HG03159 (cell line): ENCODE measurements at regions not wholly inside any gene's neighbourhood (a gene's known extent, or its start where the extent isn't known, plus 50 kb on each side); places are given as distances from the start of the nearest gene placed in this dataset.

Experiments used
- ATAC-seq: cut with Tn5 transposase; IDR thresholded peaks from one replicate; pipeline ENCODE4 v1.9.1; 2021; ENCODE audit warnings: mild to moderate bottlenecking, moderate library complexity; ENCODE audit not compliant: unreplicated experiment

DNA sequence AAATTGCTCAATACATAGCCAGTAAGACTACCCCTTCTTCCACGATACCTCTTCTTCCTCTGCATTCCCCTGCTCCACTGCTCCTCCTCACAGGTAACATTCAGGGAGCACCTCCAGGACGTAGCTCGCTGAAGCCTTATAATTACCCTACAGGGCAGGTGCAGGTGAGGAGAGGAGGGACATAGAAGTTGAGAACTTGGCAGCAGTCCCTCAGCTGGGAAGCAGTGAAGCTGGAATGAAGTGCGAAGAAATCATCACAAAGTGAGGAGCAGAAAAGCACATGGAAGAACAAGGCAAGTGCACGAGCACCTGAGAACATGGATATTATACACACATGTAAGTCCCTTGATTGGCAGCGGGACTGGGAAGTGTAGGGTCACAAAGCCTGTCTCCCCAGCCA lies 118.2 kb downstream of the HSD17B3 start:
- no peak for ATAC-seq

DNA sequence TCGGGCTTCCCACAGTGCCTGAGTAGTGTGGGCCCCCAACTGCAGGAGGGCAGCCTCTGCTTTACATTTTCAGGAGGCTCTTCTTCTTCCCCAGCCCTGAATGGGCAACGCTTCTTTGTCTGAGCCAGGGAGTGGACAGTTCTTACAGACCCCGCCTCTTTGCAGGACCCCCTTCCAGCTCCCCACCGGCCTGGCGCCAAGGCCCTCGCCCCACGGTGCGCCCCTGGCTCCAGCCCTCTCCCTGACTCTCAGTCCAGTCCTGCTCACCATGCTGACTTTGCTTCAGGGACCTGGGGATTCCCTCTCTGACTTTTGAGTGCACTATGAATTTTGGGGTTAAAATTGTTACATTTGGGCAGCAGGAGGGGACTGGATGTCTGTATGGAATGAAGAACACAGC lies 123.8 kb downstream of the HSD17B3 start:
- ATAC-seq: no peak

DNA sequence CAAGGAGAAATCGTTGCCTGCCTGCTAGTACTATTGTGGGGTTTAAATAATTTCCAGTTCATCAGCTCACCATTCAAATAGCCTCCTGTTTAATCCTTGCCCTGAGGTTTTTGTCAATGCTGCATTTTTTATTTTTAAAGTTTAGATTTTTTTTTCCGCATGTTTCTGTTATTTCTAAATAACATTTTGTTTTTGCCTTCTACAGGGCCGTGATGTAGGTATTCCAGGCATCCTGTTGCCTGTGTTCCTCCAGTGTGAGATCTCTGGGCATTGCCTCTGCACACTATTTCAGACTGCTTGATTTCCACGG lies 124.3 kb downstream of the HSD17B3 start:
- no peak for ATAC-seq

DNA sequence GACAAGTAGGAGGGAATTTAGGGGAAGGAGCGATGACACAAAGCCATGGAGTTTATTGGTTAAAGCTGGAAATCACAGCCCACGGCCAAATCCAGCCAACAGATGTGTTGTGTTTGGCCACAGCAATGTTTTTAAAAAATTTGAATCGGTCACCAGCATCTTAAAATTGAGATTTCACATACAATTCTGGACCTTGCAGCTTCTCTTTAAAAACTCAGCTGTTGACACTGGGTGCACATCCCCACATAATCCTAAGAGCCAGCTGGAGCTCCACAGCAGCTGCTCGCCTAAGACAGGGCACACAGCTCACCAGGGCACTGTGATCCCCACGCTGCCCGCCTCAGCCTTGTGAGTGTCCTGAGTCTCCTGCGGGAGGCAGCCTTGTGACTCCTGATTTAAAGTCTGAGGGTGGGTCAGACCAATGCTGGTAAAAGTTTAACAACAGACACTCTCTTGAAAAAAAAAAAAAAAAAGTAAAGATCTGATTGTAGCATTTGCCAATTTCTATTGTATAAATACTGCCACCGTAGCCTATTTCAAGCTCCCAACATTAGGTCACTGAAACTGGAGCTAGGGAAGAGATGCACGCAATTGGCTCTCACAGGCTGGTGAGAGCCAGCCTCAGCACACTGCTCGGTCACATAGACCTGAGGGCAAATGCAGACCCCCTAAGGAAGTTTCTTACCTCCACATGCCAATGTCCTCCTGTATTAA lies 124.8 kb downstream of the HSD17B3 start:
- no peak for ATAC-seq

DNA sequence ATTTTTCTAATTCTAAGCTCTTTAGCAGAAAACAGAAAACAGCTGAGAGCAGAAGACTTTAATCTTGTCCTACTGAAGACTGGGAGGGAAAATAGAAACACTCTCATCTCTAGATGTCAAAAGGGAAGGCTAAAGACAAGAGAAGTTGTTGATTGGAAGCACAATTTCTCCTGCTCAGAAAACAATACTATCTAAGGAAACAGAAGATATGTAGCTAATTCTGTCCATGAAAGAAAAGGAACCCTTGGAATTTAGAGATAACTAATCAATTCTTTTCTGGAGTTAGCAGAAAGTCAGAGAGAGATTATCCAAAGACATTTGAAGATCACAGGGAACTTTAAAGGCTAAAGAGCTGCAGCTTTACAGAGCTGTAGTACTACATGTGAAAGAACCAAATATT lies 126.2 kb downstream of the HSD17B3 start:
- ATAC-seq: no peak

DNA sequence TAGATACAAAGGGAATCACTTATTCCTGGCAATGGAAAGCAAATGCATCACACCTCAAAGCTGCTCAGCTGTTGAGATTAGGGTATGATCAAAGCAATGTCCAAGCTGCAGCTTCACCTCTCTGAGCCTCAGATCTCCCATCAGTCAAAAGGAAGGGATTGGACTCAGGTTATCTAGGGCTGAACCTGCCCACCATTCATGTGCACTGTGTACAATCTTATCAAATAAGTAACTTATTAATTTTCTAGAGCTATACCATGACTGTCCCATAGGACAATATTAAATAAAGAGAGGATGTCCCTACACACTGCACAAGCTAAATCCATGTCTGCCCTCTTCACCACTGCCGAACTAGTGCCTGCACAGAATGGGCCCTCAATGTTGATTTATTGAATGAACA lies 127.0 kb downstream of the HSD17B3 start:
- ATAC-seq: no peak

DNA sequence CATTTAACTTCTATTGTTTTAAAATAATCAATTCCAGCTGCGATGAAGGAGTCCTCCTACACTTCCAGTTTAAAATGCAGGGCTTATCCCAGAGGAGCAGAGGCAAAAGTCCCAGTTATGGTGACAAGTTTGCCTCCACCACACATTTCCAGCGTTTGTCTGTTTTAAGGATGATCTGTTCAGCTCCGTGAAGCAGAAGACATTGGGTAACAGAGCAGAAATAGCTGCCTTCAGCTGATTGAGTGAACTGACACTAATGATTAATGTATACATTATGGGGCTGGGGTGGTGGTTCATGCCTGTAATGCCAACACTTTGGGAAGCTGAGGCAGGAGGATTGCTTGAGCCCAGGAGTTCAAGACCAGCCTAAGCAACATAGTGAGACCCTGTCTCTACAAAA lies 127.6 kb downstream of the HSD17B3 start:
- ATAC-seq: no peak

DNA sequence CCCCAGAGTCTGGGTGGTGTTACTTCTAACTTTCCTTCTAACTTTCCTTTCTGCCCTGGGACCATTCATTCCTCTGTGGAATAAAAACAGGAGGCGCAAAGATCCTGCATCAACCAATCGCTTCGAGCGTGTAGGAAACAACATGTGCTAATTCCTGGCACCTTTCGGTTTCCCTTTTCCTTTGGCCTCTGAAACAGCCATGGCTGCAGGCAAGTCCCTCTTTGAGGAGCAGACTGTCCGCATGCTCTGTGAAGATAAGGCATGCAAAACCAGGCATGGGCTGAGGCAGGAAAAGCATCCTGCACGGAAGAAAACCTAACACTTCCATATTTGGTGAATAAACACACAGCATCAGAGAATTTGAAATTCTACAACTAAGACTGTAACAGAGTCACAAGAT lies 128.3 kb downstream of the HSD17B3 start:
- ATAC-seq: no peak

DNA sequence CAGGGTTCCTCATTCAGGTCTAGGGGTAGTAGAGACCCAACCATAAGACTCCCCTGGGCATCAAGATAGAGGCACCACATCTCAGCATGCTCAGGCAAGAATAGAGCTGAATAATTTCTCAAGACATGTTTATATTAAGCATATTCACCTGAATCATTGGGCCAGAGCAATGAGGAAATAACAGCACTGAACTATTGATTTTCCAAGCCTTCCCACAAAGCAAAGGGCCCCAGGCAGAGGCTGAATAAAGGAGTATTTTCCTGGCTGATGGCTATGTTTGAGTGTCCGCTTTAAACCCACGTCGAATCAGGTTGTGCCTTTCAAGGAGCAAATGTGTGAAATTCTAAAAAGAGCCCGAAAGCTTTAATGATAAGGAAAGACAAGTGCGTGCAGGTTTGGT lies 129.2 kb downstream of the HSD17B3 start:
- ATAC-seq: no peak

DNA sequence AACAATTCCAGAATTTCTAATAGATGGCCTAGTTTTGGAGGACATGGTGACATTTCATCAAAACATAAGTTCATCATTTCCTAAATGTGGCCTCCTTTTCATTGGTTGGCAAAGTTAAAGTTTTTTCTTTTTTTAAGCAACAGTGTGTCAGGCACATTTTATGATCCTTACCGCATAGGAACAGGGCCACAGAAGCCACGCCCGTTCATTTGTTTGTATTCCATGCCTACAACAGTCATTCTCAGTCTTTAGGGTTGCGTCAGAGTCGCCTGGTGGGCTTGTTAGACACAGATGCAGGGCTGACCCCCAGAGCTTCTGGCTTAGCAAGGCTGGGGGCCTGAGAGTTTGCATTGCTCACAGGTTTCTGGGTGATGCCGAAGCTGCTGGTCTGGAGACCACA lies 130.2 kb downstream of the HSD17B3 start:
- no peak for ATAC-seq

DNA sequence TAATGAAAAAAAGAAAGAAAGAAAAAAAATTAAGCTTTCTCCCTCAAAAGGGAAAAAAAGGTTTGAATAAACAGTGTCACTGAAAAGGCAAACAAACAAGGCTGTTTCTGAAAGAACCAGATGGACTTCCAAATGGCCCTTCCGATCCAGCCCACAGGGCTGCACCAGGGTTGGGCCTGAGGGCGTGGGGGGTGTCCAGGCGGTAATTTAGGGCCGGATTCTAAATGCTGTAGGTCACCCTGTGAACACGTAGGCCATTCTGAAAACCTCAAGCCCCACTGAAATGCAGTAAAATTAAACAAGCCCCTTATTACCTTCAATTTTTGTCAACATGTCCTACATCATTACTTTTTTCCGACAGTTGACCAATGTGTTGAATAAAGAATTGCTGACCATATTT lies 132.1 kb downstream of the HSD17B3 start:
- ATAC-seq: no peak

DNA sequence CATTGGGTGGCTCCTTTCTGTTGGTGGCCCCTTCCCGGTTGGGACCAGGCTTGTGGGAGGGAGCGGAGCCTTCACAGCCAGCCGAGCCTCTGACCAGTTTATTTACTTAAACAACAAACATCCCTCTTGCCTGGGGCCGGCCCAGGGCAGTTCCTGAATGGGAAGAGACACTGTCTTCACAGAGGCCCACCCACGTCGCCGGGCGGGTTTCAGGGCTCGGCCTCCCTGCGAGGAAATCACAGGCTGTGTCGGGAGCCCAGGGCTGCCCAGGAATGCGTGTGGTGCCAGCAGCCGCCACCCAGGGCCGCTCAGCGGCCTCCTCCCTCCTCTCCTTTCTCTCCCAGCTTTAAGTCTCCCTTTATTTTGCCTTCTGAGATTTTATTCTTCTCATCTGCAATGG lies 132.5 kb downstream of the HSD17B3 start:
- no peak for ATAC-seq

DNA sequence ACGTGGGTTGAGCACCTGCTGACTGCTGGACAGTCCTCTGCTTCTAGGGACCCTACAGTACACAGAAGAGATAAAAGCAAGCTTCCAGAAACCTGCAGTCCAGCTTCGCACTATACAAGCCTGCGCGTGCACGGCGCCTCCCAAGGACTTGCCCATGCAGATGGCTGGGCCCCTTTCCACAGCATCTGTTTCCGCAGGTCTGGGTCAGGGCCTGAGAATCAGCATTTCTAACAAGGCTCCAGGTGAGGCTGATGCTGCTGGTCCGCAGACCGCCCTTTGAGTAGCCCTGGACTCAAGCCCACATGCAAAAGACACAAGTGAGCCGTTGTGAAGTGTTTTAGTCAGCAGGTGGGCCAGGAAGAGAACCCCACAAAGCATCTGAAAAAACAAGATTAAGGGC lies 133.1 kb downstream of the HSD17B3 start:
- ATAC-seq: no peak

DNA sequence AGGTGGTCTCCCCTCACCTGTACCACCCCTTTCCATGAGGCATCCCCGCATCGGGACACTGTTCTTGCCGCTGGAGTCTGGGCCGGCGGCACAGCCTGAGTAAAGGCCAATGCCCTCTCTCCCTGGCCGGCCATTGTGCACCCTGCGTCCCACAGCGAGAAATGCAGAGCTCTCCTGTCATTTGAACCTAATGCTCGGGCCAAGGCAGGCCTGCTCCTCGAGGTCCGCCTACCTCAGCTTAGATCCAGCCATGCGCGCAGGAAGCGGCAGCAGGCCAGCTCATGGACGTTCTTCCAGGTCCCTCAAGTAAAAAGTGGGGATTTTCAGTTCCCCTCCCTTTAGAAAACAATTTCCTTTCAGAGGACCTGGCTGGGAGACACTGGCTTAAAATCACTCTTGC lies 135.0 kb downstream of the HSD17B3 start:
- no peak for ATAC-seq

DNA sequence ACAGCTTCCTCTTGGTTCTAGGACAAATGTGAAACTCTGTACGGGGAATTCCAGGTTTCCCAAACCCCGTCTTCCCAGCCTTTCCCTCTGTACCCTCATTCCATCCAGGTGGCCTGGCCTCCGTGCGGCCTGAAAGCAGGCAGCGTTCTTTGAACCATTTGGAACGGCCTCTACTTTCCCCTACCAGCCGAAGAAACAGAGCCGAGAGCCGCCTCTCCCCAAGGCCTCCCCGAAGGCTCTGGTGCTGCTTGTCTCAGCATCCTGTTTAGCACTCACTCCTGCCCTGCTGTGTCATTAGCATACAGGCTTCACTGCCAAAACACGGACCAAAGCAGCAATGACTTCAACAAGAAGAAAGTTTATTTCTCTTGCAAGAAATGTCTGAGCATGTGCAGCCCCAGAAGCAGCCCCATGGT lies 137.7 kb downstream of the HSD17B3 start:
- ATAC-seq: no peak

DNA sequence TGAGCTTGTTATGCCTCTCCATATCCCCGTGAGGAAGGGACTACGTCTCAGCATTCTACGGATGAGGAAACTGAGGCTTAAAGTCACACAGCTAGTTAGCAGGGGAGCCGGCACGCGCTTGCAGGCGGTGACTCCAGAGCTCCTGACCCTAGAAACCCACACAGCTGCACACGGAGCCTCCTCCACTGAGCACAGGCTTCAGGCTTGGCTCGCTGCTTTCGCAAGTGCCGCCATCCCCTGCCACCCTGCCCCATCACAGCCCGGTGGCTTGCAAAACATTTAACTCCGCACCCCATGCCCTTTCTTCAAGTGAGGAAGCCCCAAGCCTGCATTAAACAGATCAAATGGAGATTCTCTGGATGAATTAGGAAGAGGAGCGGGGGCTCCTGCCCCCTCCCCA lies 138.3 kb downstream of the HSD17B3 start:
- no peak for ATAC-seq

DNA sequence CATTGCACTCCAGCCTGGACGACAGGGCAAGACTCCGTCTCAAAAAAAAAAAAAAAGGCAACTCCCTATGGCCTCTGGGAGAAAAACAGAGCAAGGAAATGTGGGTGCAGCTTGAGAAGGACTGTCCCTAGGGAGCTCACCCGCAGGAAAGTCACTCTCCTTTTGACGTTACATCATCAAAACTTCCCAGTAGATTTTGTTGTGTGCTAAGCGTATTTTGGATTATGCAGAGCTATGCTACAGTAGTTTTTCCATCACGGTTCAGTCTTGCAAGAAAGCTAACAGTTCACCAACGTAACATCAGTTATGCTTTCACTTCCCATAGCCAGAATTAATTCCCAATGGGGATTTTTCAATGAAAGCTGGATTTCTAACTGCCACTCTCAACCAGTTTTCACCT lies 138.8 kb downstream of the HSD17B3 start:
- no peak for ATAC-seq

DNA sequence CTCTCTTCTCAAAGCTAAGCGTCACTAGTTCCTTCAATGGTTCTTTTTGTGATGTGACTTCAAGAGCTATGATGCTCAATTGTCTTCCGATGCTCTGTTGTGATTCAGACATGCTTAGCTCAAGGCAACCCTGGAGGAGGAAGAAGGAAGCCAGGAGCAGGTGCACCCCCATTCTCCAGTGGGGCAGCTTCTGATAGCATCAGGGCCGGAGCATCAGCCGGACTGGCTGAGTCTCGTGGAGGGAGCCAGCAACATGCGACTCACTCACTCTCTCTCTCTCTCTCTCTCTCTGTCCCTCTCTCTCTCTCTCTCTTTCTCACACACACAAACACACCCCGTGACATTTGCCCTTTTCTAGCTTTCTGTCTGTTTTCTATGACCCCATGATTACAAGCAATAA lies 140.2 kb downstream of the HSD17B3 start:
- no peak for ATAC-seq

DNA sequence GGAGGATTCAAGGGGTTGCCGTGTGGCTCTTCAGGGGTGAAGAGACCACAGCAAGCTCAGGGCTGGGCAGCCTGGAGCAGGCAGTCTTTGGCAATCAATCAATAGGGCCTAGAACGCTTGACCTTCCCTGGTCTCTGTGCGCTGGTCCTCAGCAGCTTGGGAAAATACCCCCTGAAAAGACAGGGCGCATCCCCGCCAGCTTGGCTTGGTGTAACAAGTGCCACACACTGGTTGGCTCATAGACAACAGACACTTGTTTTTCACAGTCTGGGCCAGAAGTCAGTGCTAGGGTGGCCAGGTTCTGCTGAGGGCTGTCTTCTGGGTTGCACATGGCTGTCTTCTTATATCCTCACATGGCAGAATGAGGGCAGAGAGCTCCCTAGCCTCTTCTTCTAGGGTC lies 141.1 kb downstream of the HSD17B3 start:
- ATAC-seq: no peak

DNA sequence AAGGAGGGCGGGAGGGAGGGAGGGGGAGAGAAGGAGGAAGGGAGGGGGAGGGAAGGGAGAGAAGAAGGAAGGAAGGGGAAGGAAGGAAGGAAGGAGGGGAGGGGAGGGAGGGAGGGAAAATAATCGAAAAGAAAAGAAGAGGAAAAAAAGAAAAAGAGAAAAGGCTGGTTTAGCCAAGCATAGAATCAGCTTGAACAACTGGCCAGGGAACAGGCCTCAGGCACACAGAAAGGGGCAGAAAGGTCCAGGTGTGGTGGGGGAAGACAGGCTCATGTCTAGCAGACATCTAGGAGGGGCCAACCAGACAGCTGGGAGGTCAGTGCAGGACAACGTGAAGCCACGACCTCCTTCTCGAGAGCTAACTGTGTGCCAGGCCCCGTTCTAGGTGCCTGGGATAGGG lies 141.8 kb downstream of the HSD17B3 start:
- no peak for ATAC-seq

DNA sequence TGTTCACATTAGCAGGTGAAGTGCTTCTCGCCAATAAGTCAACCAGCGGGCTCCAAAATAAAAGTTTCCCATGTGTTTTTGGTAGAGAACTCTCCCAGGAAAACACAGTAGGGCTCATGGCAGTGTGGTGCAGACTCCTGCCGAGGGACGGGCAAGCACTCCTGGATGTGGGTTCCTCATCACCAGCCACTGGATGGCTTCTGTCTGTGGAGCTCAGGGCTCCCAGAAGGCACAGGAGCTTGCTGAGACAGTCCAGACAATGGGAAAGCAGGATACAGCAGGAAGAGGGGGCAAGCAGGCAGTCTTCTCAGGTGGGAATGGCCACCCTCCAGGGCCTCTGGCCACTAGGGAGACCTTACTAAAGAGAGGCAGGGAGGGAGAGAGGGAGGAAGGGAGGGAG lies 142.4 kb downstream of the HSD17B3 start:
- ATAC-seq: no peak

DNA sequence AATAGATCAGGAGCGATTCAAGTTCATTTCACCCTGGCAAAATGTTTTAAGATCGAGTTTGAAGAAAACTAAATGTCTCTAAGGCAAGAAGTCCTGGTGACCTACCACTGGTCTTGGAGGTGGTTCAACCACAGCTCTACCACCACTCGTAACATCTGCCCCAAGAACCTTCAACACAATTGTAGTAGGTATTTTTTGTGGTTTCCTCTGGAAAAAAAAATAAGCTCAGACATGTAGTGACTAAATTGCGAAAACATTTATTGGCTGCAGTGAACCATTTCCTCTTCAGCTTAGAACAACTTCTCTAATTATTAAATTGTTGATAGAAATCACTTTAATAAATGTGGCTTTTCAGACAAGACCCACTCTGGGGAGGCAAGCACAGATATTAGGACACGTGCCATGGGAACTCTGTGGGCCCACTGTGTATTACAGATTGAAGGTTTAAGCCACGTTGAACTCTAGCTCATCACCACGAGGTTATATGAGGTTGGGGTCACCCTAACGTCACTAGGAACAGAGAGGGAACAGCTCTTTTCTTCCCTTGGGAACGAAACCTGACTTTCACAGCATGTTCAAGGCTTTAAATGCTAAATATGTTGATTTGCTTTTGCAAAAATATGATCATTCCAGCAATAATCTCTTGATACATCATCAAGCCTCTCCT lies 142.9 kb downstream of the HSD17B3 start:
- ATAC-seq: no peak

DNA sequence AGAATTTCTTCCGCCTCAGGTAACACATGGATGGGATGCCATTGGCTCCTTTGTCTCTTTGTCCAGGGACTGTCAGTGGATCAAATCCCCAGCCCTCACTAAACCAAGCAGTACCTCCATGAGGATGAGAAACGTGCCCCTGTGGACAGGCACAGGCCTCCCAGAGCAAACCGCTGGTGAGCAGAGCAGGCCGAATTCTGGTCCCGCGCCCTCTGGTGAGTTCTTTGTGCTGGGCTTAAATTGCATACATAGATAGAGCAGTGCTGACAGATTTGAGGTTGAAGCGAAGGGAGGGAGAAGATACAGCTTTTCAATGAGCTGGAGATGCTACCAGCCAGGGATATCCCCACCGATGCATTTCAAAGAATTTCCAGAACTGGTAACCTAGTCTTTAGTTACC lies 143.8 kb downstream of the HSD17B3 start:
- ATAC-seq: no peak
